Fibroblast of the conjunctiva (primary cell): ENCODE measurements at regions not wholly inside any gene's neighbourhood (a gene's known extent, or its start where the extent isn't known, plus 50 kb on each side); places are given as distances from the start of the nearest gene placed in this dataset.
"Not testable (repeated sequence)": the region's sequence is repeated elsewhere in the genome, so short reads cannot be mapped to it uniquely, and the experiment has no call there.

Experiments used
- DNase-seq: peaks from one replicate; pipeline ENCODE4 v3.0.0-alpha.2; 2010; ENCODE audit warnings: low read depth

- DNase-seq, result no peak
Observed at GRCh38 chr2:57434972-57435371, 611.6 kb upstream of the VRK2 start.

GRCh38 chr2:57437077-57437476 lies 609.5 kb upstream of the VRK2 start:
- no peak for DNase-seq

DNA sequence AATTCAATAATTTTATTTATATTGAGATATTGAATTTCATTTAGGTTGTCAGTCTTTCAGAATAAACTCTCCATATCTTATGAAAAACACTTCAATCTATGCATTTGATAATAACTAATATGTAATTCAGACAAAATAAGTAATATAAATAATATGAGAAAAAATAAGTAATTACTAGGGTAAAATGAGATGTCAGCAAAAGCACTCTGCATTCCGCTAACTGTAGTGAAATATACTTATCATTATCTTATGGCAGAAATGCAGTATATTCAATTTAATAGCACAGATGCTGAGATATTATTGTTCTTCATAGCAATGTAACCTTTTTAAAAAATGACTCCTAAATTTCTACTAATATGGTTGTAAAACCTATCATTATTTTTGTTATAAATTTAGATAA lies 606.2 kb upstream of the VRK2 start:
- DNase-seq, result no peak

DNA sequence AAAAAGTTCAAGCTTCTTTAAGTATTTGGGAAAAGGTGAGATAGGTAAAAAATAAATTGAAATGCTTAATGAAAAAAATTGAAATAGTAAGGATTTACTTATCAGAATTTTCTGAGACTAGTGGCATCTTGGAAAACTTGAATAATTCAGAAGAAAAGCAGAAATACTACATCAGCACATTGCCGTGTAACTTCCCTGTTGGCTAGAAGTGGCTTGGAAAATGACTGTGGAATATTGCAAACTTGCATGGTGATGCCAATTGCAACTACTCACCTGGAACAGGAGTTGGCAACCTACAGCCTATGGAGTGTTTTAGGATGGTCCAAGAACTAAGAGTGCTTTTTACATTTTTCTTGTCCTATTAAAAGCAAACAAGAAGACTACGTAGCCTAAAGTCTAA lies 603.5 kb upstream of the VRK2 start:
- DNase-seq, result no peak

- DNase-seq, result no peak
Observed at GRCh38 chr2:57443973-57444521, 602.6 kb upstream of the VRK2 start.

DNA sequence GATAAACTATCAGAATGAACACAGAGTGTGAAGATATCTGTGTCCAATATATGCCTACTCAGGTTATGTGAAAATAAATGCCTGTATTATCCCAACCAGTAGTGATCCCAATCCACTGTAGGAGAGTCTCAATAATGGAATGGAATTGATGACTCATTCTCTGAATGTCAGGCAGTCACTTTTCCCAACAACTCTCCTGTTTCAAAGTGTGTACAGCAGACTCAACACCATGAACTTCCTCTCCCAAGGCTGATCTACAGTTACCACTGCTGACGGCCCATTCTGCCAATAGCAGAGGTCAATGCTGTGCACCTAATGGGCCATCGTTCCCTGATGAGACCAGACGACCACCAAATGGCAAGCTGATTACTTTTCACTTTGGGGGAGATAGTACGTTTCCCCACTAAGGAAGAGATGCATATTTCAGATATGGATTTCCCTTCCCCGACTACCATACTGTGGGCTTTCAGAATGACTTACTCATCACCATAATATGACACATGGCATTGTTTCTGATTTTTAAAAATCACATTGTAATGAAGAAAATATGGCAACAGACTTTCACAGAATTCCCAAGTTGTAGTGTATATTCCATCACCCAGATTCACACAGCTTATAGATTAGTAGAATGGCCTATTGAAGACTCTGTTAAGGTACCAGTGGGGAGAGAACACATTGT lies 601.7 kb upstream of the VRK2 start:
- DNase-seq, result no peak

DNA sequence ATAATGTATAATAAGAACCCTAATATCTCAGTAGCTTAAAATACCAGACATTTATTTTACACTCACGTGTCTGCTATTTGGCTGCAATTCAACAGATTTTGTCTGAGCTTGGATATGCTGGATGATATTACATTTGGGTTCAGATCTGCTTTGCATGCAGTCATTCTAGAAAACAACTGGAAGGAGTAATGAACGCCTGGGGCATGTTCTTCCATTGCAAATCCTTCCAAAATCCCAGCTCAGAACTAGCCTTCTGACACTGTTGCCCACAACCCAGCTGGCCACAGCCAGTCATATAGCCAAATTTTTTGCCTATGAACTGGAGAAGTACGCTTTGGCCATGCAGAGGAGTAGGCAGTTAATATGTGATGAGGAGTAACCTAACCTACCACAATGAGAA lies 597.8 kb upstream of the VRK2 start:
- no peak for DNase-seq

GRCh38 chr2:57450170-57450569 lies 596.4 kb upstream of the VRK2 start:
- no peak for DNase-seq

DNA sequence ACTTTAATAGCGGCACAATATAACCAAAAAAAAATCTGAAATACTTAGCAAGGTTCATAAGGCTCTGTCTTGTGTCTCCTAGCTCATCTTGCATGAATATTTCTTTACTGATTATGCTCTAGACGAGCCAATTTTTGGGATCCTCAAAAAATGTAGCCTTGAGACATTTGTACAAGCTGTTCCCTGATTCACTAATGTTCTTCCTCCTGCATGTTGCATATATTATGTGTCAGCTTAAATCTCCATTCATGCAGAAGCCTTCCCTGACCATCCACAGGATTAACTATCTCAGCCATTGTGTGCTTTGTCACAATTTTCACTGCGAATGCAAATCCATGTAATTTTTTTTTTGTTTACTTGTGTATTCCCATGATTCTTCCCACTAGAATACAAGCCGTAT lies 594.0 kb upstream of the VRK2 start:
- DNase-seq, result no peak

DNA sequence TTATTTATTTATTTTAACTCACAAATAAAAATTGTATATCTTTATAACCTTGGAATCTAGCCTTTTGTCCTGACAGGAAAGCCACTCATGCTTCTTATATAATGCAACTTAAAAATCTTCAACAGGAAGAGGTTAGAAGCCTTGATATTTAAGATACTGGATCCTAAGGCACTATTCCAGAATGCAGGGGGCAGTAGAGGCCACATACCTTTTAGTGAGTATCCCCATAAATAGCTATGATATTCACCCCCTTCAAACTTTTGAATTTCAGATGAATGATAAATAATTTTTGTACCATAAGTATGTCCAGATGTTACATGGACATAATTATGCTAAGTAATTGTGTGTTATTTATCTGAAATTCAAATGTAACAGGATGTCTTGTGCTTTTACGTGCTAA lies 592.7 kb upstream of the VRK2 start:
- DNase-seq, result no peak

DNA sequence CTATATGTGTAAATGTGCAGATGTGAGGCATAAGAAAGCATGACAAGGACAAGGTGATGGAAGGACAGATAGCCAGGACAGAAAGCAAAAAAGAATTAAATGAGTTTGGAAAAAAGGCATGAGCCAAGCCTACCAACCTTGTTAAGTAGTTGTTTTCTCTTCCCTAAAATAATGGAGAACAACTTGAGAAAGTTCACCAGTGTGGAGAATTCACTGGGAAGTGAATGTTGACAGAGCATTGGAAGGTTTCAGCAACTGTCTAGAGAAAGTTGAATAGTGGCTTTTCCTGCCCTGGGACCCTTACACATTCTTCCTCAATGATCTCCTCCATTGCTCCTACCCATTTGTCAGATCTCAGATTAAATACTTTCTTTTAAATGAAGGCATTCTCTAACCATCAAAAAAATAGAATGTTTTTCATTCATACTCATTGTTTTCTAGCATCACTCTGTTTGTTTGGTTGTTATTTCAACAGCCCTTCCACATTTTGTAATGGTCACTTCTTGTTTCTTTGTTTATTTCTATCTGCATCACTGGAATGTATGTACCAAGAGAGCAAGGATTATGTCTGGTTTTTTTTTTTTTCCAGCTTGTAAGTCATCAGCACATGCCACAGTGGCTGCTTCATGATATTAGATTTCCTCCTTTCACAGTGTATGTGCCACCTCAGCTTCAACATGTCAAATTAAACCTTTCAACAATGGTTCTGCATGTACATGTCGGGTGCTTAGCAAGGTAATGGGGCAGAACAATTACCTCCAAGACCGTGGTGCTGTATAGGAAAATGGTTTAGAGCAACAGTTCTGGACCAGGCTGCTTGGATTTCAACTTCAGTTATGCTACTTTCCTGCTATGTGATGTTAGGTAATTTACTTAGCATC lies 586.0 kb upstream of the VRK2 start:
- no peak for DNase-seq

GRCh38 chr2:57461624-57462023 lies 585.0 kb upstream of the VRK2 start:
- DNase-seq, result no peak

DNA sequence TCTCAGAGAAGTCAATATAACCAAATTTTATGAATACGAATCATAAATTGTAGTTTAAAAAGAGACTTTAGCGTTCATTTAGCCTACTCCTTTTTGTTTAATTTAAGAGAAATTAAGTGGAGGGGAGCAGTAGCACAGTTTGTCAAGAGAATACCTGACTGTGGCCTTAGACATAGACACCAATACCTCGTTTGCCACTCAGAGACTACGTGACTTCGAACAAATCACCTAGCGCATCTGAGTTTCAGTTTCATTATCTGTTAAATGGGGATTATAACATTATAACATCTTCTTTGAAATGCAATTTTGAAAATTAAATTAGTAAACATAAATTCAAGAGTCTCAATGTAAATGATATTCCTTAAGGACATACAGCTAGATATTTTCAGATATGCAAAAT lies 581.5 kb upstream of the VRK2 start:
- DNase-seq, result no peak

- DNase-seq, result no peak
Observed at GRCh38 chr2:57465967-57466366, 580.6 kb upstream of the VRK2 start.

DNA sequence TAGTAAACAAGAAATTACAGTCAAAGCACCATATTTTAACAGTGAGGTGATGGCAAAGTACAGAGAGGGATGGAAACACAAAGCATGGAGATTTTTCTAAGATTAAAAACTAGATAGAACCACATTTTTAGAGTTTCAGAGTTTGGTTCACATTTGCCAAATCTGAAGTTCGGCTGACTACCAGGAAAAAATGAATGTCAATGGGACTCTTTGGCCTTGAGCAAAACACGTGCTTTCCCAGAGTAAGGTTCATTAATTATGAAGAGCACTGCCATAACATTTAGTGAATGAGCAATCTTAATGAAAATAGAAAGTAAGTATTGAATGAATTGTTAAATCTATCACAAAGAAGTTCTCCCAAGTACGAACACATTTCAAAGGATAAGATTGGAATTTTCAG lies 571.2 kb upstream of the VRK2 start:
- DNase-seq, result no peak

- no peak for DNase-seq
Observed at GRCh38 chr2:57479981-57480380, 566.6 kb upstream of the VRK2 start.

DNA sequence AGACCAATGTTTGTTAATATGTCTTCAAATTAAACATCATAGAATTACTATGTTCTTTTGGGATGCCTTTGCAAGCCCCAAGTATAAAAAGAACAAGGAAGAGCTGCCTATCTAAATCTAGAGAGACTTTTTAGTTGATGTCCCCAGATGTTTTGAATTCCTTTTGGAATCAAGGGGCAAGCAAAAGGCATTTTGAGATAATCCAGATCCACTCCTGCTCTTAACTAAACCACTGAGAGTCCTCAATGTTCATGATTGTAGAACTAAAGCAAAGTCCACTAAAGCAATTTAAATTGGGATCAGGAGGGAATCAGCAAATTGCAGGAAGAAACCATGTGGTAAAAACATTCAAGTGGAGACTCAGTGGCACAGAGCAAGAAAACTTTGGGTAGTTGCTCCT lies 558.5 kb upstream of the VRK2 start:
- no peak for DNase-seq

DNA sequence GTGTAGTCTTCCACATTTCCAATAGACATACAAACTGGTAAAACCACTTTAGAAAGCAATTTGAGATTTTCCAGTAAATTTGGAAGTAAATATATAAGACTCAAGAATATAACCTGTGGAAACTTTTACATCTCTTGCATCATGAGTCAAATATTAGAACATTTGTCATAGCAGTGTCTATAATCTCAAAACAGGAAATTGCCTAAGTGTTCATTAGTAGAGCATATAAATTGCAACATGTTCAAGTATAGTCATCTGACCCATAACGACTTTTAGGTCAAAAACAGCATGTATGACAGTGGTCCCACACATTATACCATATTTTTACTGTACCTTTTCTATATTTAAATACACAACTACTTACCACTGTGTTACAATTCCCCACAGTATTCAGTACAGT lies 555.9 kb upstream of the VRK2 start:
- no peak for DNase-seq

DNA sequence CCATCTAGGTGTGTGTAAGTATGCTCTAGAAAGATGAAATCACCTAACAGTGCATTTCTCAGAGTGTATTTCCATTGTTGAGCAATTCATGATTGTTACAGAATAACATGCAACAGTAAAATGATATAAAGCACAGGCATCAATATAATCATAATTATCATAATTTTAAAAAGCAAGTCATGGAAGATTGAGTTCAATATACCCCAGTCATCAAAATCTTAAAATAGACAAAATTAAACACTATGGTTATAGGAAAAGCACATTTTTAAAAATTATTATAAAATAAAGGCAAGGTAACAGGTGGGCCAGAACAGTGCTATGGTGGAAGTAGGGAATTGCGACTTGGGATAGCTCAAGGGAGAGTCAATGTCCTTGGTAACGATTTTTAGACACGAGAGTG lies 555.4 kb upstream of the VRK2 start:
- DNase-seq, result no peak

DNA sequence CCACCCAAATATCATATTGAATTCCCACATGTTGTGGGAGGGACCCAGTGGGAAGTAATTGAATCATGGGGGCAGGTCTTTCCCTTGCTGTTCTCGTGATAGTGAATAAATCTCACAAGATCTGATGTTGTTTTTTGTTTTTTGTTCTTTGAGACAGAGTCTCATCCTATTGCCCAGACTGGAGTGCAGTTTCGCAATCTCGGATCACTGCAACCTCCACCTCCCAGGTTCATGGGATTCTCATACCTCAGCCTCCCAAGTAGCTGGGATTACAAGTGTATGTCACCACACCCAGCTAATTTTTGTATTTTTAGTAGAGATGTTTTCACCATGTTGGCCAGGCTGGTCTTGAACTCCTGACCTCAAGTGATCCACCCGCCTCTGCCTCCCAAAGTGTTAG lies 552.6 kb upstream of the VRK2 start:
- DNase-seq, result not testable (repeated sequence)

DNA sequence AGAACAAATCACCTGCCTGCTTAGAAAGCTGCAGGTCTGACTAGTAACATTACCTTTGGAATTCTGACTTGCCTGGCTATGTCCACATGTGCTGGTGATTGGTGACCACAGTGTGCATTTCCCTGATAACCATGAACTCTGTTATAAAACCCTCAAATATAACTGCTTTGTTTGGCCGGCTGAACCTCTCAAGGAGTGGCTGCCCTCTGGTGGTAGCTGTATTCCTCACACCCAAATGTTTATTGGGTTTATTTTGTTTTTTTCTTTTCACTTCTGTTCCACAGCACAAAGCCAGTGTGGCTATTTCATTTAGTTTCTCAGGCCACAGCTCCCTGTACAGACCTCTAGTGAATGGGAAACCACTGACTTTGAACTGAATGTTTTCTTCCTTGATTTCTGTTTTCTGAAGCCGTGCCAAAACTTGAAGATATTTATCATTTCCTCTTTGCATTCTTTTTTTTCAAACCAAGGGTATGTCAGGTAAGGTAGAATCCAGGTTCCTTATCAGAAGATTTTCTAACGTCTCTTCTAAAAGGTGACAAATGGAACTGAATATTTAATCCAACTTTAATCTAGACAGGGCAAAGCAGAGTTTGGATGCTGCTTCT lies 549.0 kb upstream of the VRK2 start:
- peak; percentile 30 for DNase-seq

DNA sequence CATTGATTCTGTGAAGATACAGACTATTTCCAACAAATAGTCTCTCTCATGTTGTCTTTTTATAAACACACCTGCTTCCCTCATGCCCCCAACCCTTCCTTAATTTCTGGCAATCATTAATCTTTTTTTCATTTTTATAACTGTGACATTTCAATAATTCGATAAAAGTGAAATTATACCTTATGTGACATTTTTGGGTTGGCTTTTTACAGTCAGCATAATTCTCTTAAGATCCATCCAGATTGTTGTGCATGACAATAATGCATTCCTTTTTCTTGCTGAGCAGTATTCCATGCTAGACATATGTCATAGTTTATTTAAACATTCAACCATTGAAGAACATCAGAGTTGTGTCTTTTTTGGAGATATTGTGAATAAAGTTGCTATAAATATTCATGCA lies 541.8 kb upstream of the VRK2 start:
- no peak for DNase-seq

DNA sequence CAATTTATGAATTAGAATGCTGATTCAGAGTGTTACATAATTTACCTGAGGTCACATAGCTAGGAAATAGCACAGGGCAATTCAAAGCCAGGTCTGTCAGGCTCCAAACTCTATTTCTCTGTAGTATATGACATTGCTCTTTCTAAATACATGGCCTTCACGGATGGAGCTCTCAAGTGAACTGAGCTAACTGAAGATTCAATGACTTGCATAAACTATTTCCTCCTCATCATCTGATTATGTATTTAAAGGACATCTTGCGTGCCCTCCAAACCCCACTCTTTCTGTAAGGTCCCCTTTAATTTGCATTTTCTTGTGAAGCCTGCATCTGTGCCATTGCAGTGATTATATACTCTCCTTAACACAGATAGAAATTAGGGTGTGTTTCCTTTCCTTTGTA lies 537.4 kb upstream of the VRK2 start:
- no peak for DNase-seq
